K562 (cell line): ENCODE measurements at regions not wholly inside any gene's neighbourhood (a gene's known extent, or its start where the extent isn't known, plus 50 kb on each side); places are given as distances from the start of the nearest gene placed in this dataset.
A peak's percentile ranks its signal among the peaks of the same experiment; 100 is the strongest.

Experiments used
- ATAC-seq: fragments of 200-7000 bp; cut with Tn5 transposase; 3 replicates; pipeline ENCODE4 v1.9.1; 2020; ENCODE audit warnings: moderate library complexity
- BruUV-seq: library from RNA; stranded (reverse); fragments of 400-500 nt; replicated peaks from 2 replicates; lab custom pipeline; 2021; lab: Mats Ljungman, UMichigan
- CTCF ChIA-PET: fragments of 300-600 bp; formaldehyde crosslinking; extraction: SDS; loops from one replicate; lab custom pipeline; 2021; ENCODE audit warnings: low intra/inter-chr PET ratio; lab: Yijun Ruan, JAX
- POLR2A ChIA-PET: fragments of 300-600, 350-650 bp; sonication (Branson Sonifier 250); formaldehyde crosslinking; extraction: SDS; loops from one replicate; lab custom pipeline; 2021; ENCODE audit warnings: antibody characterized with exemption, inconsistent platforms; lab: Yijun Ruan, JAX
- DNase-seq, 4 experiments: peaks; one replicate each; pipeline versions ENCODE4 v3.0.0 to v3.0.0-alpha.2; 2011 to 2018; ENCODE audit warnings: low spot score in 3 of 4, mixed read lengths in 3 of 4; ENCODE audit errors: extremely low read depth in 1 of 4
- FAIRE-seq: peaks from 2 replicates; lab custom pipeline; 2011; peaks lifted over from hg19 to GRCh38; lab: Jason Lieb, UNC
- H2AFZ ChIP-seq: 2 replicates; pipeline ENCODE4 v1.6.0; 2011; ENCODE audit warnings: low read depth, low read length, control low read depth, inconsistent platforms
- H3K27ac ChIP-seq: fragments of 200-600 bp; 3 replicates; pipeline ENCODE4 v1.8.0; 2011; ENCODE audit warnings: low read depth, mild to moderate bottlenecking, control low read depth, inconsistent platforms, low read length, moderate library complexity, mixed read lengths; ENCODE audit errors: extremely low read depth
- H3K27me3 ChIP-seq, 2 experiments: fragments of 300-600 bp in 1 of 2; 2 replicates in 1 of 2; 3 replicates in 1 of 2; pipeline versions ENCODE4 v1.6.0 to v1.8.0; 2011; ENCODE audit warnings: inconsistent platforms in 2 of 2, low read length in 2 of 2, mild to moderate bottlenecking in 1 of 2, mixed read lengths in 1 of 2, moderate library complexity in 1 of 2; ENCODE audit not compliant: control insufficient read depth in 2 of 2, insufficient read depth in 2 of 2
- H3K36me3 ChIP-seq: fragments of 300-600 bp; 3 replicates; pipeline ENCODE4 v1.8.0; 2011; ENCODE audit warnings: mild to moderate bottlenecking, low read length, inconsistent platforms; ENCODE audit not compliant: control insufficient read depth, insufficient read depth
- H3K4me1 ChIP-seq, 2 experiments: fragments of 200-600 bp in 1 of 2; replicated peaks in 1 of 2; 2 replicates in 1 of 2; 3 replicates in 1 of 2; pipeline versions ENCODE4 v1.5.1 to v1.8.0; 2011; ENCODE audit warnings: inconsistent platforms in 2 of 2, low read length in 2 of 2, mild to moderate bottlenecking in 1 of 2, mixed read lengths in 1 of 2, moderate library complexity in 1 of 2; ENCODE audit not compliant: control insufficient read depth in 2 of 2, insufficient read depth in 2 of 2
- H3K4me2 ChIP-seq: 2 replicates; pipeline ENCODE4 v1.6.1; 2011; ENCODE audit warnings: low read length, control low read depth, inconsistent platforms, mixed read lengths; ENCODE audit not compliant: insufficient read depth
- H3K4me3 ChIP-seq: fragments of 200-600 bp; sonication (generic), shearing (Covaris generic); 2 replicates; pipeline ENCODE4 v1.5.1; 2016; ENCODE audit warnings: control low read depth, inconsistent platforms
- H3K79me2 ChIP-seq: fragments of 200-600 bp; 3 replicates; pipeline ENCODE4 v1.8.0; 2011; ENCODE audit warnings: low read length, inconsistent platforms; ENCODE audit not compliant: control insufficient read depth, insufficient read depth
- H3K9ac ChIP-seq, 2 experiments: 2 replicates each; pipeline versions ENCODE4 v1.6.0 to v1.6.1; 2011; ENCODE audit warnings: low read depth in 2 of 2, low read length in 2 of 2, control low read depth in 1 of 2, inconsistent platforms in 1 of 2, mild to moderate bottlenecking in 1 of 2, mixed read lengths in 1 of 2; ENCODE audit not compliant: insufficient read depth in 1 of 2
- H3K9me1 ChIP-seq: one replicate; pipeline ENCODE4 v1.6.0; 2011; ENCODE audit warnings: inconsistent platforms, mild to moderate bottlenecking, low read length, moderate library complexity; ENCODE audit not compliant: control insufficient read depth, insufficient read depth
- H3K9me3 ChIP-seq: replicated peaks from 2 replicates; pipeline ENCODE4 v1.5.1; 2011; ENCODE audit warnings: low read depth, low read length, inconsistent platforms; ENCODE audit not compliant: control insufficient read depth, insufficient read depth
- H4K20me1 ChIP-seq: replicated peaks from 2 replicates; pipeline ENCODE4 v1.6.1; 2011; ENCODE audit warnings: low read length, inconsistent platforms, mixed read lengths; ENCODE audit not compliant: control insufficient read depth, insufficient read depth
- CSDE1 ChIP-seq, 2 experiments: fragments of 450-650 bp; IDR thresholded peaks; 2 replicates each; pipeline ENCODE4 v1.6.1; 2016; ENCODE audit warnings: mild to moderate bottlenecking in 1 of 2
- DDX20 ChIP-seq: fragments of 450-650 bp; IDR thresholded peaks from 2 replicates; pipeline ENCODE4 v1.6.1; 2016; ENCODE audit warnings: missing genetic modification characterization, low read depth, mild to moderate bottlenecking, missing compliant biosample characterization, moderate library complexity
- MEIS2 ChIP-seq: fragments of 450-650 bp; IDR thresholded peaks from 2 replicates; pipeline ENCODE4 v1.6.1; 2014; ENCODE audit warnings: mild to moderate bottlenecking; ENCODE audit not compliant: partially characterized antibody
- MITF ChIP-seq: IDR thresholded peaks from 2 replicates; pipeline ENCODE4 v1.6.1; 2014; ENCODE audit warnings: antibody characterized with exemption
- NCOA2 ChIP-seq, 2 experiments: fragments of 450-650 bp; IDR thresholded peaks; 2 replicates each; pipeline ENCODE4 v1.6.1; 2018; ENCODE audit warnings: mild to moderate bottlenecking in 2 of 2, moderate library complexity in 1 of 2; ENCODE audit not compliant: partially characterized antibody in 2 of 2
- NFE2L1 ChIP-seq: fragments of 450-650 bp; IDR thresholded peaks from 2 replicates; pipeline ENCODE4 v1.6.1; 2016; ENCODE audit warnings: missing genetic modification characterization, low read depth, mild to moderate bottlenecking, missing compliant biosample characterization, moderate library complexity, borderline replicate concordance
- PBX2 ChIP-seq, 2 experiments: IDR thresholded peaks in 1 of 2; conservative IDR thresholded peaks in 1 of 2; 2 replicates each; pipeline ENCODE4 v1.6.1; 2016; ENCODE audit warnings: low read depth in 2 of 2, mild to moderate bottlenecking in 1 of 2, missing compliant biosample characterization in 1 of 2, missing genetic modification characterization in 1 of 2, moderate library complexity in 1 of 2
- SPI1 ChIP-seq: IDR thresholded peaks from 2 replicates; pipeline ENCODE4 v1.6.1; 2011; ENCODE audit warnings: low read depth, low read length, control low read depth, borderline replicate concordance
- TSC22D4 ChIP-seq: fragments of 450-650 bp; IDR thresholded peaks from 2 replicates; pipeline ENCODE4 v1.6.1; 2016; ENCODE audit warnings: missing genetic modification characterization, missing biosample characterization, control low read depth
- ZFP36 ChIP-seq: fragments of 150-350 bp; IDR thresholded peaks from 2 replicates; pipeline ENCODE4 v1.6.1; 2018; ENCODE audit warnings: low read length, low read depth; ENCODE audit not compliant: partially characterized antibody
- ZNF23 ChIP-seq: fragments of 250-450 bp; sonication (Bioruptor Pico); IDR thresholded peaks from 2 replicates; pipeline ENCODE4 v1.4.0; 2020; ENCODE audit warnings: mild to moderate bottlenecking
- WGBS: fragments of 100-300 bp; shearing (Covaris generic); methylation state at CpG from one replicate; pipeline ENCODE4 v1.1.6; 2016; ENCODE audit warnings: low coverage, mixed read lengths; ENCODE audit not compliant: insufficient coverage; ENCODE audit errors: missing lambda C conversion rate; 5-methylcytosine and 5-hydroxymethylcytosine counted together
- in situ Hi-C: fragments of 300-500 bp; cut with MboI; formaldehyde crosslinking; loops from 4 replicates; pipeline ENCODE4 v1.15.0; 2018; ENCODE audit warnings: inconsistent platforms, mixed read lengths
- intact Hi-C: fragments of 100-400 bp; cut with micrococcal nuclease; formaldehyde crosslinking; loops from 2 replicates; pipeline ENCODE4 v1.14.2; 2022

- whole genome bisulfite sequencing: 51% methylated on average over 3 of the region's 3 CpGs
- BruUV-seq: no TSS peak
- TF ChIP-seq NFE2L1 (tag) (no peak), SPI1 (peak; percentile 58; the same call in 1 of the 2 replicates), ZFP36 (no peak), PBX2 (CRISPR knock-in tag; IDR thresholded peaks at IDR 0.05; ENCODE audit: low read depth) (no peak), PBX2 (tag; conservative IDR thresholded peaks at IDR 0.05; ENCODE audit: low read depth) (peak; percentile 74), TSC22D4 (tag) (no peak), MITF (no peak), NCOA2 (IDR thresholded peaks at IDR 0.05; ENCODE audit: partially characterized antibody in 2 of 2) (no peak), MEIS2 (peak; percentile 52), CSDE1 (IDR thresholded peaks at IDR 0.05) (no peak), DDX20 (tag) (no peak), ZNF23 (CRISPR knock-in tag) (no peak)
- TF ChIP-seq, all 486 proteins: peak for 3
Observed at GRCh38 chr1:184824691-184825323, 70.1 kb upstream of the EDEM3 start.

More at GRCh38 chr1:184824691-184825323, 70.1 kb upstream of the EDEM3 start:
- Histone ChIP-seq H3K9me1 (no peaks in the 10 kb centered on the region), H3K4me2 (no peak overlapping the region), H3K9ac (no peak overlapping the region), H4K20me1 (no peaks in the 10 kb centered on the region), H3K9me3 (no peaks in the 10 kb centered on the region), H2AFZ (no peak overlapping the region), H3K36me3 (peaks cover 28% of the 10 kb centered on the region; the same call in 2 of the 3 replicates), H3K4me3 (no peak overlapping the region), H3K27me3 (no peaks in the 10 kb centered on the region), H3K79me2 (no peaks in the 10 kb centered on the region), H3K27ac (no peak overlapping the region), H3K4me1 (no peaks in the 10 kb centered on the region)
- ATAC-seq: no peak
- CTCF ChIA-PET: no interaction called here
- POLR2A ChIA-PET: no interaction called here
- FAIRE-seq: no peak
- in situ Hi-C loops (no loop called here), intact Hi-C loops (no loop called here)
- DNase-seq: no peak
